GM23338 (cell line): ENCODE measurements at regions not wholly inside any gene's neighbourhood (a gene's known extent, or its start where the extent isn't known, plus 50 kb on each side); places are given as distances from the start of the nearest gene placed in this dataset.

Source experiments
- ATAC-seq: fragments of 200-7000 bp; cut with Tn5 transposase; 3 replicates; pipeline ENCODE4 v1.9.1; 2020
- DNase-seq: peaks from one replicate; pipeline ENCODE4 v3.0.0-alpha.2; 2015; ENCODE audit warnings: low spot score
- H2AFZ ChIP-seq: fragments of 200-600 bp; sonication (generic); 2 replicates; pipeline ENCODE4 v1.8.0; 2016; ENCODE audit warnings: antibody characterized with exemption, mild to moderate bottlenecking, moderate library complexity
- H3F3A ChIP-seq: fragments of 200-600 bp; sonication (generic); replicated peaks from 2 replicates; pipeline ENCODE4 v1.8.0; 2017; ENCODE audit warnings: antibody characterized with exemption, mixed run types, low read depth
- H3K27ac ChIP-seq: fragments of 200-600 bp; sonication (generic); 2 replicates; pipeline ENCODE4 v1.6.1; 2016; ENCODE audit warnings: low read depth
- H3K27me3 ChIP-seq: fragments of 200-600 bp; sonication (generic); 2 replicates; pipeline ENCODE4 v1.8.0; 2016; ENCODE audit warnings: mild to moderate bottlenecking, mixed run types, moderate library complexity; ENCODE audit not compliant: insufficient read depth
- H3K36me3 ChIP-seq: fragments of 200-600 bp; sonication (generic); 2 replicates; pipeline ENCODE4 v1.8.0; 2016; ENCODE audit warnings: mild to moderate bottlenecking; ENCODE audit not compliant: insufficient read depth
- H3K4me1 ChIP-seq: fragments of 200-600 bp; sonication (generic); 2 replicates; pipeline ENCODE4 v1.8.0; 2016; ENCODE audit warnings: mild to moderate bottlenecking, moderate library complexity; ENCODE audit not compliant: insufficient read depth
- H3K4me2 ChIP-seq: fragments of 200-600 bp; sonication (generic); 2 replicates; pipeline ENCODE4 v1.7.1; 2017; ENCODE audit warnings: mixed run types
- H3K4me3 ChIP-seq: fragments of 200-600 bp; sonication (generic); 2 replicates; pipeline ENCODE4 v1.6.1; 2016; ENCODE audit warnings: mixed run types
- H3K79me2 ChIP-seq: fragments of 200-600 bp; sonication (generic); replicated peaks from 2 replicates; pipeline ENCODE4 v1.8.0; 2017; ENCODE audit warnings: mild to moderate bottlenecking; ENCODE audit not compliant: insufficient read depth
- H3K9me2 ChIP-seq: fragments of 200-600 bp; sonication (generic); 2 replicates; pipeline ENCODE4 v1.8.0; 2017; ENCODE audit not compliant: insufficient read depth
- H4K20me1 ChIP-seq: fragments of 200-600 bp; sonication (generic); replicated peaks from 2 replicates; pipeline ENCODE4 v1.8.0; 2017; ENCODE audit warnings: mild to moderate bottlenecking; ENCODE audit not compliant: insufficient read depth
- H3K27ac Mint-ChIP-seq: 2 replicates; pipeline ENCODE4 v1.8.0; 2020; ENCODE audit warnings: inconsistent platforms, mild to moderate bottlenecking, moderate library complexity, mixed read lengths
- H3K27me3 Mint-ChIP-seq: 3 replicates; pipeline ENCODE4 v1.8.0; 2022; ENCODE audit warnings: low read depth, mild to moderate bottlenecking, moderate library complexity, mixed read lengths, inconsistent platforms; ENCODE audit not compliant: insufficient read depth, poor library complexity
- H3K36me3 Mint-ChIP-seq: 3 replicates; pipeline ENCODE4 v1.8.0; 2021; ENCODE audit warnings: low read depth, mild to moderate bottlenecking, inconsistent platforms, moderate library complexity, mixed read lengths
- H3K4me1 Mint-ChIP-seq: 3 replicates; pipeline ENCODE4 v1.8.0; 2020; ENCODE audit warnings: mild to moderate bottlenecking, inconsistent platforms, mixed read lengths
- H3K4me3 Mint-ChIP-seq: 3 replicates; pipeline ENCODE4 v1.8.0; 2021; ENCODE audit warnings: moderate library complexity, mild to moderate bottlenecking, inconsistent platforms, mixed read lengths
- H3K9me3 Mint-ChIP-seq: 3 replicates; pipeline ENCODE4 v1.8.0; 2020; ENCODE audit warnings: moderate library complexity, mild to moderate bottlenecking, inconsistent platforms, mixed read lengths
- CREB1 ChIP-seq: fragments of 250-450 bp; sonication (Bioruptor Pico); IDR thresholded peaks from 2 replicates; pipeline ENCODE4 v1.5.0; 2020; ENCODE audit warnings: low read depth, mild to moderate bottlenecking, moderate library complexity
- EZH2 ChIP-seq: fragments of 200-600 bp; sonication (generic); IDR thresholded peaks from one replicate; pipeline ENCODE4 v1.8.0; 2017; ENCODE audit warnings: antibody characterized with exemption, mild to moderate bottlenecking, low read depth; ENCODE audit not compliant: unreplicated experiment
- EZH2phosphoT487 ChIP-seq: fragments of 200-600 bp; sonication (generic); IDR thresholded peaks from one replicate; pipeline ENCODE4 v1.8.1; 2018; ENCODE audit warnings: antibody characterized with exemption; ENCODE audit not compliant: unreplicated experiment
- JUNB ChIP-seq: IDR thresholded peaks from one replicate; pipeline ENCODE4 v1.6.1; 2016; ENCODE audit warnings: antibody characterized with exemption; ENCODE audit not compliant: unreplicated experiment
- NANOG ChIP-seq: IDR thresholded peaks from 2 replicates; pipeline ENCODE4 v1.6.1; 2016; ENCODE audit warnings: antibody characterized with exemption, borderline replicate concordance
- POLR2AphosphoS5 ChIP-seq: IDR thresholded peaks from 2 replicates; pipeline ENCODE4 v1.6.1; 2016; ENCODE audit warnings: antibody characterized with exemption, low read depth
- STAT1 ChIP-seq: IDR thresholded peaks from one replicate; pipeline ENCODE4 v1.6.1; 2016; ENCODE audit warnings: antibody characterized with exemption; ENCODE audit not compliant: unreplicated experiment
- ZNF114 ChIP-seq: fragments of 250-450 bp; sonication (Bioruptor Pico); IDR thresholded peaks from 2 replicates; pipeline ENCODE4 v1.5.0; 2020; ENCODE audit warnings: mild to moderate bottlenecking, moderate library complexity
- ZNF331 ChIP-seq: fragments of 250-450 bp; sonication (Bioruptor Pico); IDR thresholded peaks from 2 replicates; pipeline ENCODE4 v1.5.0; 2020; ENCODE audit warnings: low read depth, mild to moderate bottlenecking, moderate library complexity
- TF ChIP-seq, protein P1 (sequence below): IDR thresholded peaks from one replicate; pipeline ENCODE4 v1.6.1; 2018; ENCODE audit warnings: antibody characterized with exemption; ENCODE audit not compliant: unreplicated experiment
- TF ChIP-seq, protein P2 (sequence below): fragments of 250-450 bp; sonication (Bioruptor Pico); IDR thresholded peaks from 2 replicates; pipeline ENCODE4 v1.5.0; 2020; ENCODE audit warnings: mild to moderate bottlenecking, moderate library complexity
- TF ChIP-seq, protein P3 (sequence below): IDR thresholded peaks from 2 replicates; pipeline ENCODE4 v1.6.1; 2016; ENCODE audit warnings: antibody characterized with exemption
- TF ChIP-seq, protein P4 (sequence below), 2 experiments: fragments of 200-600 bp in 1 of 2; sonication (generic) in 1 of 2; conservative IDR thresholded peaks; 2 replicates each; pipeline versions ENCODE4 v1.5.1 to v1.6.1; 2016 to 2017; ENCODE audit warnings: antibody characterized with exemption in 2 of 2, low read depth in 2 of 2, mild to moderate bottlenecking in 2 of 2, moderate library complexity in 1 of 2

DNA sequence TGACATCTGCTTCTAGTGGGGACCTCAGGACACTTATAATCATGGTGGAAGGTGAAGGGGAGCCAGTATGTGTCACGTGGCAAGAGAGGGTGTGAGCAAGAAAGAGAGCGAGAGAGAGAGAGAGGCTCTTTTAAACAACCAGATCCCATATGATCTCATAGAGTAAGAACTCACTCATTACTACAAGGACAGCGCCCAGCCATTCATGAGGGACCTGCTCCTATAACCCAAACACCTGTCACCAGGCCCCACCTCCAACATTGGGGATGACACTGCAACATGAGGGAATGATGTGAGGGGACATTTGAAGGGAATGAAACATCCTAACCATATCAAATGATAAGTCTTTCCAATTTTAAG lies 427.5 kb downstream of the EFNA5 start:
- DNase-seq = no peak
- H3K4me3 ChIP-seq = no peak overlapping the region
- H3K4me2 ChIP-seq = no peak overlapping the region
- no peaks in the 10 kb centered on the region for H4K20me1 ChIP-seq
- Mint-ChIP-seq H3K27ac (no peak overlapping the region), H3K36me3 (no peaks in the 10 kb centered on the region), H3K4me3 (no peak overlapping the region), H3K9me3 (no peaks in the 10 kb centered on the region), H3K27me3 (no peaks in the 10 kb centered on the region), H3K4me1 (peaks cover 8% of the 10 kb centered on the region; the same call in 2 of the 3 replicates)
- no peaks in the 10 kb centered on the region for H3K36me3 ChIP-seq
- H3K27ac ChIP-seq = no peak overlapping the region
- TF ChIP-seq STAT1 (no peak), POLR2AphosphoS5 (no peak), NANOG (no peak), ZNF114 (no peak), JUNB (no peak), EZH2phosphoT487 (no peak), ZNF331 (no peak), EZH2 (no peak), CREB1 (CRISPR knock-in tag) (no peak)
- TF ChIP-seq, protein P1, sequence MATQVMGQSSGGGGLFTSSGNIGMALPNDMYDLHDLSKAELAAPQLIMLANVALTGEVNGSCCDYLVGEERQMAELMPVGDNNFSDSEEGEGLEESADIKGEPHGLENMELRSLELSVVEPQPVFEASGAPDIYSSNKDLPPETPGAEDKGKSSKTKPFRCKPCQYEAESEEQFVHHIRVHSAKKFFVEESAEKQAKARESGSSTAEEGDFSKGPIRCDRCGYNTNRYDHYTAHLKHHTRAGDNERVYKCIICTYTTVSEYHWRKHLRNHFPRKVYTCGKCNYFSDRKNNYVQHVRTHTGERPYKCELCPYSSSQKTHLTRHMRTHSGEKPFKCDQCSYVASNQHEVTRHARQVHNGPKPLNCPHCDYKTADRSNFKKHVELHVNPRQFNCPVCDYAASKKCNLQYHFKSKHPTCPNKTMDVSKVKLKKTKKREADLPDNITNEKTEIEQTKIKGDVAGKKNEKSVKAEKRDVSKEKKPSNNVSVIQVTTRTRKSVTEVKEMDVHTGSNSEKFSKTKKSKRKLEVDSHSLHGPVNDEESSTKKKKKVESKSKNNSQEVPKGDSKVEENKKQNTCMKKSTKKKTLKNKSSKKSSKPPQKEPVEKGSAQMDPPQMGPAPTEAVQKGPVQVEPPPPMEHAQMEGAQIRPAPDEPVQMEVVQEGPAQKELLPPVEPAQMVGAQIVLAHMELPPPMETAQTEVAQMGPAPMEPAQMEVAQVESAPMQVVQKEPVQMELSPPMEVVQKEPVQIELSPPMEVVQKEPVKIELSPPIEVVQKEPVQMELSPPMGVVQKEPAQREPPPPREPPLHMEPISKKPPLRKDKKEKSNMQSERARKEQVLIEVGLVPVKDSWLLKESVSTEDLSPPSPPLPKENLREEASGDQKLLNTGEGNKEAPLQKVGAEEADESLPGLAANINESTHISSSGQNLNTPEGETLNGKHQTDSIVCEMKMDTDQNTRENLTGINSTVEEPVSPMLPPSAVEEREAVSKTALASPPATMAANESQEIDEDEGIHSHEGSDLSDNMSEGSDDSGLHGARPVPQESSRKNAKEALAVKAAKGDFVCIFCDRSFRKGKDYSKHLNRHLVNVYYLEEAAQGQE = no peak
- TF ChIP-seq, protein P2, sequence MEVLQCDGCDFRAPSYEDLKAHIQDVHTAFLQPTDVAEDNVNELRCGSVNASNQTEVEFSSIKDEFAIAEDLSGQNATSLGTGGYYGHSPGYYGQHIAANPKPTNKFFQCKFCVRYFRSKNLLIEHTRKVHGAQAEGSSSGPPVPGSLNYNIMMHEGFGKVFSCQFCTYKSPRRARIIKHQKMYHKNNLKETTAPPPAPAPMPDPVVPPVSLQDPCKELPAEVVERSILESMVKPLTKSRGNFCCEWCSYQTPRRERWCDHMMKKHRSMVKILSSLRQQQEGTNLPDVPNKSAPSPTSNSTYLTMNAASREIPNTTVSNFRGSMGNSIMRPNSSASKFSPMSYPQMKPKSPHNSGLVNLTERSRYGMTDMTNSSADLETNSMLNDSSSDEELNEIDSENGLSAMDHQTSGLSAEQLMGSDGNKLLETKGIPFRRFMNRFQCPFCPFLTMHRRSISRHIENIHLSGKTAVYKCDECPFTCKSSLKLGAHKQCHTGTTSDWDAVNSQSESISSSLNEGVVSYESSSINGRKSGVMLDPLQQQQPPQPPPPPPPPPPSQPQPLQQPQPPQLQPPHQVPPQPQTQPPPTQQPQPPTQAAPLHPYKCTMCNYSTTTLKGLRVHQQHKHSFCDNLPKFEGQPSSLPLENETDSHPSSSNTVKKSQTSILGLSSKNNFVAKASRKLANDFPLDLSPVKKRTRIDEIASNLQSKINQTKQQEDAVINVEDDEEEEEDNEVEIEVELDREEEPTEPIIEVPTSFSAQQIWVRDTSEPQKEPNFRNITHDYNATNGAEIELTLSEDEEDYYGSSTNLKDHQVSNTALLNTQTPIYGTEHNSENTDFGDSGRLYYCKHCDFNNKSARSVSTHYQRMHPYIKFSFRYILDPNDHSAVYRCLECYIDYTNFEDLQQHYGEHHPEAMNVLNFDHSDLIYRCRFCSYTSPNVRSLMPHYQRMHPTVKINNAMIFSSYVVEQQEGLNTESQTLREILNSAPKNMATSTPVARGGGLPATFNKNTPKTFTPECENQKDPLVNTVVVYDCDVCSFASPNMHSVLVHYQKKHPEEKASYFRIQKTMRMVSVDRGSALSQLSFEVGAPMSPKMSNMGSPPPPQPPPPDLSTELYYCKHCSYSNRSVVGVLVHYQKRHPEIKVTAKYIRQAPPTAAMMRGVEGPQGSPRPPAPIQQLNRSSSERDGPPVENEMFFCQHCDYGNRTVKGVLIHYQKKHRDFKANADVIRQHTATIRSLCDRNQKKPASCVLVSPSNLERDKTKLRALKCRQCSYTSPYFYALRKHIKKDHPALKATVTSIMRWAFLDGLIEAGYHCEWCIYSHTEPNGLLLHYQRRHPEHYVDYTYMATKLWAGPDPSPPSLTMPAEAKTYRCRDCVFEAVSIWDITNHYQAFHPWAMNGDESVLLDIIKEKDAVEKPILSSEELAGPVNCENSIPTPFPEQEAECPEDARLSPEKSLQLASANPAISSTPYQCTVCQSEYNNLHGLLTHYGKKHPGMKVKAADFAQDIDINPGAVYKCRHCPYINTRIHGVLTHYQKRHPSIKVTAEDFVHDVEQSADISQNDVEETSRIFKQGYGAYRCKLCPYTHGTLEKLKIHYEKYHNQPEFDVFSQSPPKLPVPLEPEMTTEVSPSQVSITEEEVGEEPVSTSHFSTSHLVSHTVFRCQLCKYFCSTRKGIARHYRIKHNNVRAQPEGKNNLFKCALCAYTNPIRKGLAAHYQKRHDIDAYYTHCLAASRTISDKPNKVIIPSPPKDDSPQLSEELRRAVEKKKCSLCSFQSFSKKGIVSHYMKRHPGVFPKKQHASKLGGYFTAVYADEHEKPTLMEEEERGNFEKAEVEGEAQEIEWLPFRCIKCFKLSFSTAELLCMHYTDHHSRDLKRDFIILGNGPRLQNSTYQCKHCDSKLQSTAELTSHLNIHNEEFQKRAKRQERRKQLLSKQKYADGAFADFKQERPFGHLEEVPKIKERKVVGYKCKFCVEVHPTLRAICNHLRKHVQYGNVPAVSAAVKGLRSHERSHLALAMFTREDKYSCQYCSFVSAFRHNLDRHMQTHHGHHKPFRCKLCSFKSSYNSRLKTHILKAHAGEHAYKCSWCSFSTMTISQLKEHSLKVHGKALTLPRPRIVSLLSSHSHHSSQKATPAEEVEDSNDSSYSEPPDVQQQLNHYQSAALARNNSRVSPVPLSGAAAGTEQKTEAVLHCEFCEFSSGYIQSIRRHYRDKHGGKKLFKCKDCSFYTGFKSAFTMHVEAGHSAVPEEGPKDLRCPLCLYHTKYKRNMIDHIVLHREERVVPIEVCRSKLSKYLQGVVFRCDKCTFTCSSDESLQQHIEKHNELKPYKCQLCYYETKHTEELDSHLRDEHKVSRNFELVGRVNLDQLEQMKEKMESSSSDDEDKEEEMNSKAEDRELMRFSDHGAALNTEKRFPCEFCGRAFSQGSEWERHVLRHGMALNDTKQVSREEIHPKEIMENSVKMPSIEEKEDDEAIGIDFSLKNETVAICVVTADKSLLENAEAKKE = no peak
- TF ChIP-seq, protein P3, sequence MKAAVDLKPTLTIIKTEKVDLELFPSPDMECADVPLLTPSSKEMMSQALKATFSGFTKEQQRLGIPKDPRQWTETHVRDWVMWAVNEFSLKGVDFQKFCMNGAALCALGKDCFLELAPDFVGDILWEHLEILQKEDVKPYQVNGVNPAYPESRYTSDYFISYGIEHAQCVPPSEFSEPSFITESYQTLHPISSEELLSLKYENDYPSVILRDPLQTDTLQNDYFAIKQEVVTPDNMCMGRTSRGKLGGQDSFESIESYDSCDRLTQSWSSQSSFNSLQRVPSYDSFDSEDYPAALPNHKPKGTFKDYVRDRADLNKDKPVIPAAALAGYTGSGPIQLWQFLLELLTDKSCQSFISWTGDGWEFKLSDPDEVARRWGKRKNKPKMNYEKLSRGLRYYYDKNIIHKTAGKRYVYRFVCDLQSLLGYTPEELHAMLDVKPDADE = no peak
- TF ChIP-seq, protein P4, sequence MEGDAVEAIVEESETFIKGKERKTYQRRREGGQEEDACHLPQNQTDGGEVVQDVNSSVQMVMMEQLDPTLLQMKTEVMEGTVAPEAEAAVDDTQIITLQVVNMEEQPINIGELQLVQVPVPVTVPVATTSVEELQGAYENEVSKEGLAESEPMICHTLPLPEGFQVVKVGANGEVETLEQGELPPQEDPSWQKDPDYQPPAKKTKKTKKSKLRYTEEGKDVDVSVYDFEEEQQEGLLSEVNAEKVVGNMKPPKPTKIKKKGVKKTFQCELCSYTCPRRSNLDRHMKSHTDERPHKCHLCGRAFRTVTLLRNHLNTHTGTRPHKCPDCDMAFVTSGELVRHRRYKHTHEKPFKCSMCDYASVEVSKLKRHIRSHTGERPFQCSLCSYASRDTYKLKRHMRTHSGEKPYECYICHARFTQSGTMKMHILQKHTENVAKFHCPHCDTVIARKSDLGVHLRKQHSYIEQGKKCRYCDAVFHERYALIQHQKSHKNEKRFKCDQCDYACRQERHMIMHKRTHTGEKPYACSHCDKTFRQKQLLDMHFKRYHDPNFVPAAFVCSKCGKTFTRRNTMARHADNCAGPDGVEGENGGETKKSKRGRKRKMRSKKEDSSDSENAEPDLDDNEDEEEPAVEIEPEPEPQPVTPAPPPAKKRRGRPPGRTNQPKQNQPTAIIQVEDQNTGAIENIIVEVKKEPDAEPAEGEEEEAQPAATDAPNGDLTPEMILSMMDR (conservative IDR thresholded peaks at IDR 0.05; ENCODE audit: low read depth in 2 of 2) = no peak
- H3K9me2 ChIP-seq = 0 out of 2 replicates have a peak, but pooled peaks cover 11% of the 10 kb centered on the region
- no peaks in the 10 kb centered on the region for H3F3A ChIP-seq
- no peak for ATAC-seq
- H3K4me1 ChIP-seq = no peaks in the 10 kb centered on the region
- no peaks in the 10 kb centered on the region for H3K27me3 ChIP-seq
- H3K79me2 ChIP-seq = no peaks in the 10 kb centered on the region
- H2AFZ ChIP-seq = no peak overlapping the region
